ENCODE measurements at regions not wholly inside any gene's neighbourhood (a gene's known extent, or its start where the extent isn't known, plus 50 kb on each side); places are given as distances from the start of the nearest gene placed in this dataset.

- TF ChIP-seq CTCF (IDR thresholded peaks at IDR 0.05) (no peak), MAFK (IDR thresholded peaks at IDR 0.05; ENCODE audit: partially characterized antibody) (no peak), RAD21 (conservative IDR thresholded peaks at IDR 0.05 in 1 of 2, IDR thresholded peaks at IDR 0.05 in 1 of 2) (no peak), MYC (IDR thresholded peaks at IDR 0.05; ENCODE audit: borderline replicate concordance, low read length) (no peak), CEBPB (IDR thresholded peaks at IDR 0.05) (no peak), JUN (IDR thresholded peaks at IDR 0.05) (no peak), BHLHE40 (IDR thresholded peaks at IDR 0.05; ENCODE audit: low read depth, low read length) (no peak), FOSL2 (IDR thresholded peaks at IDR 0.05) (no peak), FOSL2 (CRISPR knock-in tag; IDR thresholded peaks at IDR 0.05) (no peak), KDM1A (IDR thresholded peaks at IDR 0.05; ENCODE audit: low read depth) (no peak), E2F6 (IDR thresholded peaks at IDR 0.05; ENCODE audit: borderline replicate concordance, low read depth) (no peak), POLR2A (IDR thresholded peaks at IDR 0.05; ENCODE audit: low read length) (no peak), TP53 (CRISPR knock-in tag; IDR thresholded peaks at IDR 0.05) (no peak), ZFP36 (IDR thresholded peaks at IDR 0.05; ENCODE audit: borderline replicate concordance, partially characterized antibody) (no peak), MAX (IDR thresholded peaks at IDR 0.05) (no peak)
Measured at GRCh38 chr4:166280642-166281041, 407.6 kb downstream of the TLL1 start.
